ENCODE measurements at regions not wholly inside any gene's neighbourhood (a gene's known extent, or its start where the extent isn't known, plus 50 kb on each side); places are given as distances from the start of the nearest gene placed in this dataset.

DNA sequence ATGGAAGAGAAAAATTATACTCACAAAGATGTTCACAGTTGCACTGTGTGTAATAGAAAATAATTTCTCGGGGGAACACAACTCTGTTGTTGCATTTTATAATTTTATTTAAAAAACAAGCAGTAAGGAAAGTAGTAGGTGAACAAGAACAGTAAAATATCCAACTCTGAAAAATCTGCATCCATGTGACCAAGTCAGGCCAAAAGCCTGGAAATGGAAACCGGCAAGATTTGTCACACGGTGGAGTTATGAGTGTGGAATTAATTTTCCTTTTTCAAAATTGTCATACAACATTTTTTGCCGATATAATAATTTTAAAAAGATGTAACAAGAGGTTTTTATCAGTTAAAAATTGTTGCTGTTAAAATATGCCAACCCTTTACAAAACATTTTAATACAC, 1421.5 kb downstream of the BRD1 start:
- TF ChIP-seq TAF1 (IDR thresholded peaks at IDR 0.05; ENCODE audit: low read depth, low read length) (no peak), POLR2A (IDR thresholded peaks at IDR 0.05; ENCODE audit: low read depth, low read length) (no peak), POLR2AphosphoS5 (IDR thresholded peaks at IDR 0.05; ENCODE audit: low read depth, low read length) (no peak)

Measured in GM12891 (cell line).